ENCODE measurements at regions not wholly inside any gene's neighbourhood (a gene's known extent, or its start where the extent isn't known, plus 50 kb on each side); places are given as distances from the start of the nearest gene placed in this dataset.

DNA sequence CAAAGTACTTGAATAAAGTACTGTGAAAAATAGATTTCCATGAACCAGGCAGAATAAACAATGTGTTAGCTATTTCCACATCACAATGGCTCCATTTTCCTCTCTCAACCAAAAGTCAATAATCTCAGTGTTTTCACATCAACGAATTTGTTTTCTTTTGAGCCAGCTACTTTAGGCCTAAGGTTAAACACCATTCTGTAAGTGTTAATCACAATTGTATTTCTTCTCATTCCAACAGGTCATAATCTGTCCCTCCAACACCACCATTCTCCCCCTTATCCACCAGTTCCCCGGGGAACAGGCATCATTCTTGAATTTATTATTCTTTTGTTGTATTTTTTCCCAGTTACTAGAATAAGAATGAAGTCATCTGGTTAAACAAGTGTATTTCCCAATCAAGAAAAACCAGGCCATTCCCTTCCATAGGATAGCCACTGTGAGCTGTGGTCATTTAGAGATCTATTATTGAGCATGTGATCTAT is 66.2 kb upstream of the PALMD start:
- WGBS, 2 donors = 5 to 13% methylated on average over 2 of the region's 2 CpGs

DNA sequence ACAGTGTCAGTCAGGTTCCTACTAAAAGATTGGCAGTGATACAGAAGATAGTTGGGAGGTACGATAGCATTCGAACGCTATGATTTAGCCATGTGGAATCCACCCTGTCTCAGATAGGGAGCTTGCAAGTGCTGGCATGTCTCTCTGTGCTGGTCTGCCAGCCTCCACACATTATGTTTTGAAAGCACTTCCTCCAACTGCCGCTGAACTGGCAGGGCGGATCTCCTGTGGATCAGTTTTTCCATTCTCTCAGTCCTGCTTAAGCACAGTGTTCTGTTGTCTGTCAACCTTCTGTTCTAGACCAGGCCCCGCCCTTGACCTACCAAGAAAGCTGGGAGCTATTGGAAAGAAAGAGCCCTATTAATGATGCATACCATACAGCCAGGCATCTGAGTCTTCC is 65.5 kb upstream of the PALMD start:
- Histone ChIP-seq H3K9me3 (no peaks in the 10 kb centered on the region), H3K36me3 (replicated peaks in 1 of 2; ENCODE audit: insufficient read depth in 1 of 2, low read depth in 2 of 2) (no peaks in the 10 kb centered on the region), H3K4me3 (no peak overlapping the region), H3K4me1 (no peaks in the 10 kb centered on the region), H3K27me3 (no peaks in the 10 kb centered on the region), H3K27ac (peak overlapping the region in 1 of 4 donors; percentile 10)
- ATAC-seq (no peak), DNase-seq (no peak)
- intact Hi-C loops (cut with DNase I) = no loop called here
- no peak for TF ChIP-seq POLR2A (IDR thresholded peaks at IDR 0.05)
- TF ChIP-seq, protein P1, sequence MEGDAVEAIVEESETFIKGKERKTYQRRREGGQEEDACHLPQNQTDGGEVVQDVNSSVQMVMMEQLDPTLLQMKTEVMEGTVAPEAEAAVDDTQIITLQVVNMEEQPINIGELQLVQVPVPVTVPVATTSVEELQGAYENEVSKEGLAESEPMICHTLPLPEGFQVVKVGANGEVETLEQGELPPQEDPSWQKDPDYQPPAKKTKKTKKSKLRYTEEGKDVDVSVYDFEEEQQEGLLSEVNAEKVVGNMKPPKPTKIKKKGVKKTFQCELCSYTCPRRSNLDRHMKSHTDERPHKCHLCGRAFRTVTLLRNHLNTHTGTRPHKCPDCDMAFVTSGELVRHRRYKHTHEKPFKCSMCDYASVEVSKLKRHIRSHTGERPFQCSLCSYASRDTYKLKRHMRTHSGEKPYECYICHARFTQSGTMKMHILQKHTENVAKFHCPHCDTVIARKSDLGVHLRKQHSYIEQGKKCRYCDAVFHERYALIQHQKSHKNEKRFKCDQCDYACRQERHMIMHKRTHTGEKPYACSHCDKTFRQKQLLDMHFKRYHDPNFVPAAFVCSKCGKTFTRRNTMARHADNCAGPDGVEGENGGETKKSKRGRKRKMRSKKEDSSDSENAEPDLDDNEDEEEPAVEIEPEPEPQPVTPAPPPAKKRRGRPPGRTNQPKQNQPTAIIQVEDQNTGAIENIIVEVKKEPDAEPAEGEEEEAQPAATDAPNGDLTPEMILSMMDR (IDR thresholded peaks at IDR 0.05) = no peak
- 69 to 75% methylated on average over 6 of the region's 6 CpGs for WGBS, 2 donors

More for the DNA sequence above, 66.2 kb upstream of the PALMD start:
- ATAC-seq (peak; percentile 4), DNase-seq (no peak)
- TF ChIP-seq, protein P1 (IDR thresholded peaks at IDR 0.05) = no peak
- TF ChIP-seq POLR2A (IDR thresholded peaks at IDR 0.05) = no peak
- Histone ChIP-seq H3K4me1 (no peaks in the 10 kb centered on the region), H3K9me3 (no peaks in the 10 kb centered on the region), H3K36me3 (replicated peaks in 1 of 2; ENCODE audit: insufficient read depth in 1 of 2, low read depth in 2 of 2) (no peaks in the 10 kb centered on the region), H3K27me3 (no peaks in the 10 kb centered on the region), H3K27ac (peak overlapping the region in 2 of 4 donors; percentile 13 to 24), H3K4me3 (no peak overlapping the region)
- intact Hi-C loops (cut with DNase I) = no loop called here

DNA sequence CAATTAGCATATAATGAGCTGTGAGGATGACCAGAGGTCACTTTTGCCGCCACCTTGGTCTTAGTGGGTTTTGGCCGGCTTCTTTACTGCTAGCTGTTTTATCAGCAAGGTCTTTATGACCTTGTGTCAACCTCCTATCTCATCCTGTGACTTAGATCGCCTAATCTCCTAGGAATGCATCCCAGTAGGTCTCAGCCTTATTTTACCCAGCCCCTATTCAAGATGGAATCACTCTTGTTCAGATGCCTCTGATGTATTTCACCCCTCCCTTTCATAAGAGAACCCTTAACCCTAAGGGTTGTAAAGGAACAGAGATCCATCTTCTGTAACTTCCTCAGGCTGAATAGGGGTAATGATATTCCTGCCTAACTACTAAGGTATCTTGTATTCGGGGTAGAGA is 58.9 kb upstream of the PALMD start:
- Histone ChIP-seq H3K36me3 (replicated peaks in 1 of 2; ENCODE audit: insufficient read depth in 1 of 2, low read depth in 2 of 2) (no peaks in the 10 kb centered on the region), H3K4me1 (no peaks in the 10 kb centered on the region), H3K4me3 (no peak overlapping the region), H3K9me3 (no peaks in the 10 kb centered on the region), H3K27me3 (no peaks in the 10 kb centered on the region), H3K27ac (no peak overlapping the region)
- DNase-seq (no peak), ATAC-seq (no peak)
- no peak for TF ChIP-seq POLR2A (IDR thresholded peaks at IDR 0.05)
- TF ChIP-seq, protein P1 (IDR thresholded peaks at IDR 0.05) = no peak
- WGBS, 2 donors = 43 to 51% methylated on average over 4 of the region's 4 CpGs
- intact Hi-C loops (cut with DNase I) = no loop called here

DNA sequence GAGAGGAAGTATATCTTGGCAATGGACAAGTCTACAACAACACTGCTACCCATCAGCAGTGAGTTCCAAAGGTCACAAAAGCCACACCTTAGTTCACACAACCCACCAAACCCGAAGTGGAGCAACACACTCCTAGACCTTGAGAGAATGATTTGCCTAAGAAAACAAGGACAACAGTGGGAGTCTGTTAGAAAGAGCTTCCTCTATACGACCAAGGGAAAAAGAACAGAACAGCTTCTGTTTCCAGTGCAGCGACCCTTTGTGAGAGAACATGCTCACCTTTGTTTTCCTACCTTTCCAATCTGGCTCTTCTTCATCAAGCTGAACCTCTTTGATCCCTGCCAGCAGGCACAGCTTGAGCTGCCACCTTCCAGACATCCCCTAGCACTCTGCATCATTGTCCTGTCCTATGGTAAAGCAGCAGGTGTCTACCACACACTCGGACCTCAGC is 56.7 kb upstream of the PALMD start:
- ATAC-seq = no peak
- H3K4me1 ChIP-seq = no peaks in the 10 kb centered on the region
- no peaks in the 10 kb centered on the region for H3K9me3 ChIP-seq
- WGBS, 2 donors = 27 to 37% methylated on average over 4 of the region's 4 CpGs
- DNase-seq = no peak
- intact Hi-C loops (cut with DNase I) = no loop called here
- H3K27me3 ChIP-seq = no peaks in the 10 kb centered on the region
- no peaks in the 10 kb centered on the region for H3K36me3 ChIP-seq (replicated peaks in 1 of 2; ENCODE audit: insufficient read depth in 1 of 2, low read depth in 2 of 2)
- H3K27ac ChIP-seq = no peak overlapping the region
- H3K4me3 ChIP-seq = no peak overlapping the region
- TF ChIP-seq POLR2A (IDR thresholded peaks at IDR 0.05) = no peak
- TF ChIP-seq, protein P1 (IDR thresholded peaks at IDR 0.05) = no peak

DNA sequence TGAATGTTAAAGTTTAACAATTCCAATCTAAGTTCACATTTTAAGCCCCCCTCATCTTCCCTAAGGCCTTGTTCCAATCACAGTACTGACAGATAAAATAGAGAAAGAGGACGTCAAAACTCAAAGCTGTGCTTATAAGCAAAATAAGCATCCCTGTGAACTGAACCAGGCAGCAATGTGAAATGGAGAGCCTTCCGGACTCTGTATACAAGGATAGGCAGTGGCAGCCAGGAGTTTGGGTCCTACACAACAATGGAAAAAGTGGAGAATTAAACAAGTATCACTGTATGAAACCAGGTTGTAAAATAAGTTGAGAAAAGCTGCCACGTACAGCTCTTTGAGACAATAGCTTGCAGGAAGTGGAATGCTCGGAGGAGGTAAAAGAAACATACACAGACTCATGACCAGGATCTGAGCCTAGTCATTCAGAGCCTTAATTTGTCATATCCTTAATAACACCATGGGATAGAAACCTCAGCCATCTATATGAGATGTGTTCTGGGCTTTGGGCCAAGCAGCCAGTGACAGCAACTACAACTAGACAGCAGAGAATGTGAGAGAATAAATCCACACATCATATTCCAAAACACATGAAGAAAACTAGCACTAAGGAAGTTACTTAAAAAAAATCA is 55.2 kb upstream of the PALMD start:
- peak; percentile 35 for ATAC-seq

More for the DNA sequence above, 55.2 kb upstream of the PALMD start:
- DNase-seq = peak in 2 of 4 donors; percentile 16 to 22
- Histone ChIP-seq H3K27ac (peak overlapping the region in 1 of 4 donors; percentile 4), H3K4me1 (no peaks in the 10 kb centered on the region), H3K9me3 (no peaks in the 10 kb centered on the region), H3K27me3 (no peaks in the 10 kb centered on the region), H3K36me3 (replicated peaks in 1 of 2; ENCODE audit: insufficient read depth in 1 of 2, low read depth in 2 of 2) (no peaks in the 10 kb centered on the region), H3K4me3 (no peak overlapping the region)
- 38 to 46% methylated on average over 4 of the region's 4 CpGs for WGBS, 2 donors
- intact Hi-C loops (cut with DNase I) = no loop called here
- TF ChIP-seq, protein P1 (IDR thresholded peaks at IDR 0.05) = no peak
- TF ChIP-seq POLR2A (IDR thresholded peaks at IDR 0.05) = no peak
